NCI-H1930 (cell line): ENCODE measurements at regions not wholly inside any gene's neighbourhood (a gene's known extent, or its start where the extent isn't known, plus 50 kb on each side); places are given as distances from the start of the nearest gene placed in this dataset.

Experiments used
- DNase-seq, 2 experiments: peaks; one replicate each; lab custom pipeline; 2025; lab: John Stamatoyannopoulos, UW

DNA sequence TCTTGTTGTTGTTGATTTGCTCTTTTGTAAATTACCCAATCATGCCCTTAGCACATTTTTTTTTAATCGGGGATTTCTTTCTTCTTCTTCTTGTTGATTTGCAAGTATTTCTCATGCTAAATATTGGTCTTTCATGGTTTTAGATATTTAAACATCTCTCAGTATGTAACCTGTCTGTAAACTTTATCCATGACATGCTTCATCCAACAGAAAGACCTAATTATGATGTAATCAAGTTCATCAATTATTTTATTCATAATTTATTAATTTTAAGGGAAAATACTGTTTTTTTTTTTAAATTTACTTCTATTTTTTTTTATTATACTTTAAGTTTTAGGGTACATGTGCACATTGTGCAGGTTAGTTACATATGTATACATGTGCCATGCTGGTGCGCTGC, 69.8 kb downstream of the TNFSF18 start:
- no peak for DNase-seq
